ENCODE measurements at regions not wholly inside any gene's neighbourhood (a gene's known extent, or its start where the extent isn't known, plus 50 kb on each side); places are given as distances from the start of the nearest gene placed in this dataset.

- H3K9ac ChIP-seq (ENCODE audit: low read depth in 1 of 2, low read length in 2 of 2), result no peak overlapping the region
- WGBS, result 92% methylated on average over 33 of the region's 33 CpGs
- no peaks in the 10 kb centered on the region for H3K36me3 ChIP-seq (ENCODE audit: control insufficient read depth in 4 of 4, insufficient read depth in 3 of 4, low read depth in 1 of 4, low read length in 3 of 4)
These were observed 452.4 kb downstream of the LRATD1 start for GRCh38 chr2:15084826-15085489.

More at GRCh38 chr2:15084826-15085489, 452.4 kb downstream of the LRATD1 start:
- Histone ChIP-seq H3K9me3 (ENCODE audit: control insufficient read depth in 4 of 4, low read length in 3 of 4) (peaks cover 0 to 3% (median 0%) of the 10 kb centered on the region in 4 donors), H3K27ac (ENCODE audit: low read depth in 1 of 2, low read length in 2 of 2) (no peak overlapping the region), H3K4me3 (ENCODE audit: low read depth in 1 of 3, low read length in 3 of 3) (no peak overlapping the region), H3K27me3 (ENCODE audit: control insufficient read depth in 4 of 4, insufficient read depth in 4 of 4, low read length in 3 of 4) (no peaks in the 10 kb centered on the region), H3K4me1 (ENCODE audit: control insufficient read depth in 4 of 4, insufficient read depth in 4 of 4, low read length in 3 of 4) (no peaks in the 10 kb centered on the region)
- TF ChIP-seq NR2F2 (IDR thresholded peaks at IDR 0.05), result no peak
- TF ChIP-seq EGR1 (IDR thresholded peaks at IDR 0.05; ENCODE audit: low read depth in 2 of 2), result no peak
- TF ChIP-seq SP1 (IDR thresholded peaks at IDR 0.05), result no peak
- no peak for TF ChIP-seq RXRA (IDR thresholded peaks at IDR 0.05)
- TF ChIP-seq GABPA (IDR thresholded peaks at IDR 0.05 in 1 of 2, conservative IDR thresholded peaks at IDR 0.05 in 1 of 2), result no peak
- no peak for TF ChIP-seq RAD21 (IDR thresholded peaks at IDR 0.05)
- TF ChIP-seq ZBTB33 (IDR thresholded peaks at IDR 0.05), result no peak
- no peak for TF ChIP-seq MAX (IDR thresholded peaks at IDR 0.05)
- no peak for TF ChIP-seq JUND (IDR thresholded peaks at IDR 0.05)
- no peak for TF ChIP-seq REST (IDR thresholded peaks at IDR 0.05)
- TF ChIP-seq HNF4A (conservative IDR thresholded peaks at IDR 0.05), result no peak
- no peak for TF ChIP-seq YY1 (IDR thresholded peaks at IDR 0.05)
- no peak for TF ChIP-seq CTCF (IDR thresholded peaks at IDR 0.05; ENCODE audit: low read depth, low read length, missing input control)
- no peak for TF ChIP-seq FOXA1 (IDR thresholded peaks at IDR 0.05)
- no peak for DNase-seq (ENCODE audit: low spot score)

Measured in liver (tissue), 8 donors.